GM18867 (cell line): ENCODE measurements at regions not wholly inside any gene's neighbourhood (a gene's known extent, or its start where the extent isn't known, plus 50 kb on each side); places are given as distances from the start of the nearest gene placed in this dataset.

ENCODE experiments used
- ATAC-seq: cut with Tn5 transposase; IDR thresholded peaks from one replicate; pipeline ENCODE4 v1.9.1; 2021; ENCODE audit warnings: mild to moderate bottlenecking, moderate library complexity; ENCODE audit not compliant: unreplicated experiment

DNA sequence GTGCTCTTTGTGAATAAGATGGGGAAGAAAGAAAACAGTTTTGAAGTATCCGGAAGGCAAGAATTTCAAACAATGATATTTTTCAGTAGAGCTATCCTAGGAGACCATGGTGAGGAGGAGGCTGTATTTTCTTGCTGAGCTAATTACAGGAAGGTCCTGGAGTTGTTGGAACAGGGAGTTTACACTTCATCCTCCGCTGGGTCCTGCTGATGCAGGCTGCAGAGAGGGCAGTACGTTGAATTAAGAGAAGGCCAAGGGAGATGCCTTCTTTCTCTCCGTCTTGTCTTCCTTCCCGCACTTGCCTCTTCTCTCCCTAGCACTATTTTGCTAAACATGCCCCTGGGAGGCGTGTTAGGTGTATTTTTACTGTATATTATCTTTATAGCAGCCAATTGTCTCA, 60.0 kb upstream of the EDAR start:
- no peak for ATAC-seq

GRCh38 chr2:109048163-109048562, 59.1 kb upstream of the EDAR start:
- no peak for ATAC-seq

DNA sequence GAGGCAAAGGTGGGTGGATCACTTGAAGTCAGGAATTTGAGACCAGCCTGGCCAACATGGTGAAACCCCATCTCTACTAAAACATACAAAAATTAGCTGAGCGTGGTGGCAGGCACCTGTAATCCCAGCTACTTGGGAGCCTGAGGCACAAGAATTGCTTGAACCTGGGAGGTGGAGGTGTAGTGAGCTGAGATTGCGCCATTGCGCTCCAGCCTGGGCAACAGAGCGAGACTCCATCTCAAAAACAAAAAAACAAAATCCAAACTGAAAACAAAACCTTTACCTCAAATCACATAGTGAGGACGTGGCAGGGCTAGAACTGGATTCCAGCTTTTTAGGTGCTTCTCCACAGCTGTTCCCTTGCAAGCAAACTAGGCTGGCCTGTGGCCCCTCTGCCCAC, 58.5 kb upstream of the EDAR start:
- ATAC-seq: peak; percentile 12

DNA sequence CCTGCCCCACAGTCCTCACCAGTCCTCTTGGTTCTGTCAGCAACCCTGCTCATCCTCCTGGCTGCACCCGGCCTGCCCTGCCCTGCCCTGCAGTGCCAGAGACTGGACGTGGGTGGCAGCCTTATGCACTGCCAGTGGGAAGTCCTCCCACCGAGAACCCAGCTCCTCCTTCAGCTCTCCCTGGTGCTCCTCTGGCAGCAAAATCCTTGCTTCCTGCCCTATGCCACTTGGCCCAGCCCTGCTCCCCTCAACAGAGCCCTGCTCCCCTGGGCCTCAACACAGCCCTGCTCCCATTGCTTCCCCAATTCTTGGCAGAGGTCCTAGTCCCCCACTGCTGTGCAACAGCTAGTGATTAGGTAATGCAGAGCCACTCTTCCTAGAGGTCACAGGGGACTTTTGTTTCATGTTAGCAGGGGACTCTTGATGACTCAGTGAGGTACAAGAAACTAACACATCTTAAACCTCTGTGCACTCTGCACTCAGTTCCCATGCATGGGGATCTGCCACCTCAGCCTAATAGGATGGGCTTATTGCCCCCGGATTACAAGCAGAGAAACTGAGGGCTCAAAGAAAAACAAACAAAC, 58.0 kb upstream of the EDAR start:
- peak; percentile 87 for ATAC-seq

- no peak for ATAC-seq
Measured at GRCh38 chr2:109045505-109045904, 56.5 kb upstream of the EDAR start.

- ATAC-seq: no peak
Measured at GRCh38 chr2:109038992-109039391, 50.0 kb upstream of the EDAR start.
